Fibroblast of the aortic adventitia (primary cell): ENCODE measurements at regions not wholly inside any gene's neighbourhood (a gene's known extent, or its start where the extent isn't known, plus 50 kb on each side); places are given as distances from the start of the nearest gene placed in this dataset.

ENCODE experiments used
- DNase-seq: peaks from one replicate; pipeline ENCODE4 v3.0.0-alpha.2; 2010; ENCODE audit warnings: low read depth
- H3K4me3 ChIP-seq: 2 replicates; pipeline ENCODE4 v1.5.1; 2011; ENCODE audit warnings: low read depth, mild to moderate bottlenecking, control low read depth, low read length, moderate library complexity
- TF ChIP-seq, protein P1 (sequence below): IDR thresholded peaks from 2 replicates; pipeline ENCODE4 v1.5.1; 2011; ENCODE audit warnings: mild to moderate bottlenecking, low read length, control low read depth, inconsistent platforms; ENCODE audit not compliant: insufficient read depth

DNA sequence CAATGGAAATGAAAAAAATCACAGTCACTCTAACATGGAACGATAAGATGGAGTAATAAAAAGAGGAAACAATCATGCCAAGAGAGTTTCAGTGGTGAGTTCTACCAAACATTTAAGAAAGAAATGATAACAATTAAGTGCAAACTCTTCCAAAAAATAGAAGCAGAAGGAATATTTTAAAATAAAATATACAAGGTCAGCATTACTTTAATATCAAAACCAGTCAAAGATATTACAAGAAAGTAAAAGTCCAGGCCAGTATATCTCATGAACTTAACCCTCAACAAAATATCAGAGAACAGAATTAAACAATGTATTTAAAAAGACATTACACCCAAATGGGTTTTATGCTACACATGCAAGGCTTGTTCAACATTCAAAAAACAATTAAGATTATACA is 829.4 kb downstream of the TRIB2 start:
- no peak for DNase-seq
- TF ChIP-seq, protein P1, sequence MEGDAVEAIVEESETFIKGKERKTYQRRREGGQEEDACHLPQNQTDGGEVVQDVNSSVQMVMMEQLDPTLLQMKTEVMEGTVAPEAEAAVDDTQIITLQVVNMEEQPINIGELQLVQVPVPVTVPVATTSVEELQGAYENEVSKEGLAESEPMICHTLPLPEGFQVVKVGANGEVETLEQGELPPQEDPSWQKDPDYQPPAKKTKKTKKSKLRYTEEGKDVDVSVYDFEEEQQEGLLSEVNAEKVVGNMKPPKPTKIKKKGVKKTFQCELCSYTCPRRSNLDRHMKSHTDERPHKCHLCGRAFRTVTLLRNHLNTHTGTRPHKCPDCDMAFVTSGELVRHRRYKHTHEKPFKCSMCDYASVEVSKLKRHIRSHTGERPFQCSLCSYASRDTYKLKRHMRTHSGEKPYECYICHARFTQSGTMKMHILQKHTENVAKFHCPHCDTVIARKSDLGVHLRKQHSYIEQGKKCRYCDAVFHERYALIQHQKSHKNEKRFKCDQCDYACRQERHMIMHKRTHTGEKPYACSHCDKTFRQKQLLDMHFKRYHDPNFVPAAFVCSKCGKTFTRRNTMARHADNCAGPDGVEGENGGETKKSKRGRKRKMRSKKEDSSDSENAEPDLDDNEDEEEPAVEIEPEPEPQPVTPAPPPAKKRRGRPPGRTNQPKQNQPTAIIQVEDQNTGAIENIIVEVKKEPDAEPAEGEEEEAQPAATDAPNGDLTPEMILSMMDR, result no peak
- H3K4me3 ChIP-seq, result no peak overlapping the region

DNA sequence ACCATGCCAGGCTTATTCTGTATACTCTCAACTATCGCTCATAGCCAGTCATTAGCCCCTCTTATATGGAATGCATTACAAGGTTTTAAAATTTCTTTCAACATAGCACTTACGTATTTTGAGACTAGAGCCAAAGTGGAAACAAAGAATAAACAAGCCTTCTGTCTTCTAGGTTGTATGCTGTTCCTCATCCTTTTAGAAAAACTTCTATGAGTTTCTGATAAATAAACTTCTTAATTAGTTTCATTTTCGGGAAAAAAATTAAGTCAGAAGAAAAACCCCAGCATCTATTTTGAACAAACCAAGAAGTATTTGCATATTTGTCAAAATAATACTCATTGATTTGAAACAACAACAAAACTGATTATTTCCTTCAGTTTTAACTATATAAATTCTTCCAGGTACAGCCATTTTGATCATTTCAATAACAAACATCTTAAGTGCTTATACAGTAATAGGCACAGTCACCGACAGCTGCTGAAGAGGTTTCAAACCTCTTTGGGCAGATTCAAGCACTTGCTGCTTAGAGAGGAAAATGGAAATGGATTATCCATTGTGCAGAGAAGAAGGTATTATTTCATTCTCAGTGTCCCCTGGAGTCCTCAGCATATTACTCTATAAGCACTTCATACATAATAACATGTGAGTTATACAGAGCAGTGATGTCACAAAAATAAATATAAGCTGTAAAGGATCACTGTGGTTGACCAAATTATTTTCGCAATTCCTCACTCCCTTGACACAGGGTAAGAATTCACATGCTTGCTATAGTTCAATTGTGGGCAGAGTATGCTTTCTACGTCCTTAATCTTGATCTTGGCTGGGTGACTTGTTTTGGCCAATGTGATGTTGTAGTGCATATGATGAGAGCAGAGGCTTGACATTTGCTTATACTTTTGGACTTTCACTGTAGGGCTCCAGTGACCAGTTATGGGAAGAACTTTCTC is 833.8 kb downstream of the TRIB2 start:
- no peak overlapping the region for H3K4me3 ChIP-seq
- no peak for DNase-seq
- TF ChIP-seq, protein P1, result no peak

DNA sequence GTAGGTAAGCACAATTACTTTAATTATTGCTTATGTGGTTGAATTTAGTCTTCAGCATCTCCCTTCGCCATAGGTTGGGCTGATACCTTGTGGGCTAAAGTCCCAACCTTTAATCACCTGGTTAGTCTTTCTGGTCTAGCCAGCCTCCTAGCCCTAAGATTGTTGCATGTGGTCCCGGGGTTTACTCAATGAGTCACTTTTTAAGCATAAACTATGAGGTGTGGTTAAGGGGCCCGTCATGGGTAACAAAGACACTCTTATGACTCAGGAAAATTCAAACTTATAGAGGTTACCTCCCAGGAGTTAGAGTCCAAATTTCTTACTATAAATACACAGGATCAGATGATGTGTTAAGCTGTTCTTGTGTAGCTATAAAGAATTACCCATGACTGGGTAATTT is 841.6 kb downstream of the TRIB2 start:
- no peak overlapping the region for H3K4me3 ChIP-seq
- TF ChIP-seq, protein P1, result no peak
- no peak for DNase-seq

DNA sequence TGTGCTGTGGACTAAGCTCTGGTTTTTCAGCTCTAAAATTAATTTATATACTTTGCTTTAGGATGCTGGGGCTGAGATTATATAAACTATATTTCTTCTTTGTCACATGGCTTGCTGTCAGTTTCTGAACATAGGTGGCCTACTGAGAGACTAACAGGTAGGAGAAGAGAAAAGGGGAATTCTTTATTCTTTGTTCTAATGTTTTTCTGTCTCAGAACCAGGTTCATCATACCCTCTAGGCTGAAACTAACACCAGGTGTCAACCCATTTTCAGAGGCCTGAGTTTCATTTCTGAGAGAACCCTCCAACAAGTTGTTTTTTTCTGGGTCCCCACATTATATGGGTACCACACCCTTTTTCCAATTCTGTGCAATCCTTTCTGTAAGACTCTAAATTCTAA is 843.6 kb downstream of the TRIB2 start:
- no peak for DNase-seq
- TF ChIP-seq, protein P1, result no peak
- H3K4me3 ChIP-seq, result no peak overlapping the region

DNA sequence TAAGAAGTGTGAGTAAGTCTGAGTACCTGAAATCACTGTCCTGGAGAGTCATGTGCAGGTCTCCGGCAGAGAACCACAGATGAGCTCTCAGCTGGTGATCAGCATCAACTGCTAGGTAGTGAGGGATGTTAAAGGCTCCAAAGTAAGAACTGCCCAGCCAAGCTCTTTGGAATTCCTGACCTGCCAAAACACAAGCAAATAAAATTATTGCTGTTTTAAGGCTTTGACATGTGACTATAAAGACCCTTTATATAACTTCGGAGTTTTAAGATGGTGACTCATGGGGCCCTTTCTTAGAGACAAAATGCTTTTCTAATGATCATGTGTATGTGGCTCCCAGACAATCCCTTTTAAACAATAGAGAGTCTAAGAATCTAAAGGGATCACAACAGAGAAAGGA is 855.7 kb downstream of the TRIB2 start:
- no peak overlapping the region for H3K4me3 ChIP-seq
- TF ChIP-seq, protein P1, result no peak
- no peak for DNase-seq

GRCh38 chr2:13574831-13575230 is 858.1 kb downstream of the TRIB2 start:
- TF ChIP-seq, protein P1, result no peak

More at GRCh38 chr2:13574831-13575230, 858.1 kb downstream of the TRIB2 start:
- no peak for DNase-seq
- no peak overlapping the region for H3K4me3 ChIP-seq
